ENCODE measurements at regions not wholly inside any gene's neighbourhood (a gene's known extent, or its start where the extent isn't known, plus 50 kb on each side); places are given as distances from the start of the nearest gene placed in this dataset.
A peak's percentile ranks its signal among the peaks of the same experiment; 100 is the strongest.

DNA sequence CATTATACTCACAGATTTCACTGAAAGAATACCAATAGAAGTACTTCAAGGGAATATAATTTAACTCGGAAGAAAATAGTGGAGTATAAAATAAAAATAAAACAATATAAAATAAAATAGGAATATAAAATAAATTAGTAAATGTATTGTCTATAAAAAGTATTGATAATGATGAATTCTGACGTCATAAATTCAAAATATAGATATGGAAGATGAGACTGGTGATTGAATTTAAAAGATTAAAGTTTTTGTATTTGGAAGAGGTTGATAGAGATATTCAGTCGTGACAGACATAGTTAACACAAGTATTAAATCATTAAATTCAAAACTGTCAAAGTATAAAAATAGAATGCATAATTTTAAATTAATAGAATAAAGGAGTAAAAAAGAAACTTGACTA, 964.9 kb upstream of the C9orf72 start:
- no peaks in the 10 kb centered on the region for H4K20me1 ChIP-seq (ENCODE audit: insufficient read depth, low read length)
- TF ChIP-seq ATF7 (IDR thresholded peaks at IDR 0.05) (peak; percentile 93), ATF7 (CRISPR knock-in tag; IDR thresholded peaks at IDR 0.05) (no peak), HIVEP1 (CRISPR knock-in tag; IDR thresholded peaks at IDR 0.05) (no peak), CREB1 (IDR thresholded peaks at IDR 0.05) (peak; percentile 90), CREB1 (CRISPR knock-in tag; IDR thresholded peaks at IDR 0.05) (no peak)
- no peak overlapping the region for H3K4me3 ChIP-seq (replicated peaks in 1 of 3; ENCODE audit: insufficient read depth in 1 of 3, low read depth in 2 of 3, low read length in 3 of 3)
- H3K9me3 ChIP-seq (ENCODE audit: low read length): no peaks in the 10 kb centered on the region
- no peaks in the 10 kb centered on the region for H3K36me3 ChIP-seq (replicated peaks in 1 of 2; ENCODE audit: control insufficient read depth in 1 of 2, insufficient read depth in 2 of 2, low read length in 2 of 2)
- FAIRE-seq (no peak), DNase-seq (ENCODE audit: low spot score) (no peak), ATAC-seq (no peak)
- no peaks in the 10 kb centered on the region for H3K4me1 ChIP-seq (ENCODE audit: insufficient read depth, low read length)
- no TSS peak for BruUV-seq (replicated peaks)
- ChIA-PET CTCF (ENCODE audit: low intra/inter-chr PET ratio, low total read pairs) (no interaction called here), POLR2A (no interaction called here)
- no peaks in the 10 kb centered on the region for H3K79me2 ChIP-seq (ENCODE audit: insufficient read depth, low read length)
- 0% methylated on average over 3 of the region's 3 CpGs for WGBS (ENCODE audit: low lambda C conversion rate)
- H3K4me2 ChIP-seq (ENCODE audit: low read depth, low read length): no peak overlapping the region
- intact Hi-C loops (cut with micrococcal nuclease; ENCODE audit: unreplicated experiment): no loop called here
- H3K27me3 ChIP-seq (ENCODE audit: control insufficient read depth in 1 of 2, insufficient read depth in 2 of 2, low read length in 2 of 2): no peaks in the 10 kb centered on the region
- H3K27ac ChIP-seq (ENCODE audit: extremely low read length, insufficient read depth, low read length): no peak overlapping the region
- in situ Hi-C loops (cut with HindIII; ENCODE audit: extremely low pct_ligation_motif_present, low pct_unique_long_range_greater_than_20kb): no loop called here
- no peak overlapping the region for H3K9ac ChIP-seq (ENCODE audit: insufficient read depth, low read depth, low read length)
- H2AFZ ChIP-seq (ENCODE audit: low read length): no peak overlapping the region

DNA sequence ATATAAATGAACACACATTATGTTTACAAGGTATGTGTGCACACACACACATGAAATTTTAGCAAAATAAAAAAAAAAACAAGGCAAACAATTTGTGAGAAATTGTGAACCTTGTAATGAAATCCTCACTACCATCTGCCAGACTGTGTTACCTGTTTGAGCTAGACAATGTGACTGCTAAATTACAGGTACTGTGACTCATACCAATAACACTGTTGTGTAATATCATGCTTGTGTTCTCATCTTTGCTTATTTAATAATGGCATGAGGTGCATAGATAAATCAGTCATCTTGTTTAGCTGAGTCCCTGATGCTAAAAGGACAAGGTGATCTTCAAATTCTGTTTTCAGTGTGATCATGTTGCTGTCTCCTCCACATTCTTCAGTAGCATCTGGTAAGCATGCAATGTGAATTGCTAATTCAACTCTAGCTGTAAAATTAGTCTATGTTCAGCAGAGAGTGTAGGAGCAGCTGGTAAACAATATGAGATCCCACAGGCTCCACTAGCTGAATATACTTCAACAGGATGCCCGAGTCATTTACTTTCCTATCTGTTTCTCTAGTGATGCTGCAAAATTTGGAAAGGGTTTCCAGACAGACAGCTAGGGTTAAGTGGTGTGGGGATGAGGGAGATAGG, 966.3 kb upstream of the C9orf72 start:
- TF ChIP-seq MAF1 (CRISPR knock-in tag; IDR thresholded peaks at IDR 0.05; ENCODE audit: borderline replicate concordance): no peak
- no peak for TF ChIP-seq REL (CRISPR knock-in tag; conservative IDR thresholded peaks at IDR 0.05)
- no peak for TF ChIP-seq THAP11 (CRISPR knock-in tag; IDR thresholded peaks at IDR 0.05)
- TF ChIP-seq SIX4 (CRISPR knock-in tag; IDR thresholded peaks at IDR 0.05): no peak
- no peak for TF ChIP-seq KLF12 (CRISPR knock-in tag; IDR thresholded peaks at IDR 0.05; ENCODE audit: borderline replicate concordance)
- no peak for TF ChIP-seq GATAD1 (CRISPR knock-in tag; IDR thresholded peaks at IDR 0.05)
- no peak for TF ChIP-seq HDAC6 (IDR thresholded peaks at IDR 0.05; ENCODE audit: low read depth, low read length)
- no peak for TF ChIP-seq ATM (IDR thresholded peaks at IDR 0.05; ENCODE audit: borderline replicate concordance)
- no peak for TF ChIP-seq ZNF329 (CRISPR knock-in tag; IDR thresholded peaks at IDR 0.05; ENCODE audit: low read depth)
- Histone ChIP-seq H3K27ac (ENCODE audit: extremely low read length, insufficient read depth, low read length) (no peak overlapping the region), H3K4me1 (ENCODE audit: insufficient read depth, low read length) (no peaks in the 10 kb centered on the region), H3K9me3 (ENCODE audit: low read length) (no peaks in the 10 kb centered on the region), H2AFZ (ENCODE audit: low read length) (no peak overlapping the region), H3K9ac (ENCODE audit: insufficient read depth, low read depth, low read length) (no peak overlapping the region), H3K36me3 (replicated peaks in 1 of 2; ENCODE audit: control insufficient read depth in 1 of 2, insufficient read depth in 2 of 2, low read length in 2 of 2) (no peaks in the 10 kb centered on the region), H3K4me2 (ENCODE audit: low read depth, low read length) (no peak overlapping the region), H3K27me3 (ENCODE audit: control insufficient read depth in 1 of 2, insufficient read depth in 2 of 2, low read length in 2 of 2) (no peaks in the 10 kb centered on the region), H3K4me3 (replicated peaks in 1 of 3; ENCODE audit: insufficient read depth in 1 of 3, low read depth in 2 of 3, low read length in 3 of 3) (no peak overlapping the region), H3K79me2 (ENCODE audit: insufficient read depth, low read length) (no peaks in the 10 kb centered on the region), H4K20me1 (ENCODE audit: insufficient read depth, low read length) (no peaks in the 10 kb centered on the region)
- CTCF ChIA-PET (ENCODE audit: low intra/inter-chr PET ratio, low total read pairs): no interaction called here
- 0% methylated on average over 1 of the region's 1 CpG for WGBS (ENCODE audit: low lambda C conversion rate)
- no peak for DNase-seq (ENCODE audit: low spot score)
- in situ Hi-C loops (cut with HindIII; ENCODE audit: extremely low pct_ligation_motif_present, low pct_unique_long_range_greater_than_20kb): no loop called here
- no TSS peak for BruUV-seq (replicated peaks)
- intact Hi-C loops (cut with micrococcal nuclease; ENCODE audit: unreplicated experiment): no loop called here
- no peak for FAIRE-seq
- ATAC-seq: no peak
- POLR2A ChIA-PET: no interaction called here
